ENCODE measurements at regions not wholly inside any gene's neighbourhood (a gene's known extent, or its start where the extent isn't known, plus 50 kb on each side); places are given as distances from the start of the nearest gene placed in this dataset.

GRCh38 chr22:22408731-22409696 is 99.5 kb downstream of the ZNF280B start:
- TF ChIP-seq CTCF (IDR thresholded peaks at IDR 0.05) (peak in 6 of 7 experiments; percentile 20 to 45 (median 36)), POLR2A (IDR thresholded peaks at IDR 0.05) (no peak)

Data from body of pancreas (tissue), 4 donors.